ENCODE measurements at regions not wholly inside any gene's neighbourhood (a gene's known extent, or its start where the extent isn't known, plus 50 kb on each side); places are given as distances from the start of the nearest gene placed in this dataset.
"Not testable (repeated sequence)": the region's sequence is repeated elsewhere in the genome, so short reads cannot be mapped to it uniquely, and the experiment has no call there.

- DNase-seq (ENCODE audit: low read depth, low spot score) = no peak
Observed at GRCh38 chr10:33709008-33709753, 374.7 kb upstream of the NRP1 start.

GRCh38 chr10:33708561-33708960, 374.1 kb upstream of the NRP1 start:
- no peak for DNase-seq (ENCODE audit: low read depth, low spot score)

- no peak for DNase-seq (ENCODE audit: low read depth, low spot score)
Observed at GRCh38 chr10:33706746-33707145, 372.3 kb upstream of the NRP1 start.

GRCh38 chr10:33706191-33706590, 371.7 kb upstream of the NRP1 start:
- DNase-seq (ENCODE audit: low read depth, low spot score) = no peak

GRCh38 chr10:33704214-33704830, 369.9 kb upstream of the NRP1 start:
- DNase-seq (ENCODE audit: low read depth, low spot score) = no peak

GRCh38 chr10:33703501-33704213, 369.2 kb upstream of the NRP1 start:
- DNase-seq (ENCODE audit: low read depth, low spot score) = no peak

- no peak for DNase-seq (ENCODE audit: low read depth, low spot score)
Observed at GRCh38 chr10:33698033-33698432, 363.6 kb upstream of the NRP1 start.

- DNase-seq (ENCODE audit: low read depth, low spot score) = no peak
Observed at GRCh38 chr10:33697016-33697415, 362.5 kb upstream of the NRP1 start.

GRCh38 chr10:33695536-33695935, 361.1 kb upstream of the NRP1 start:
- DNase-seq (ENCODE audit: low read depth, low spot score) = no peak

- DNase-seq (ENCODE audit: low read depth, low spot score) = not testable (repeated sequence)
Observed at GRCh38 chr10:33690536-33690935, 356.1 kb upstream of the NRP1 start.

- DNase-seq (ENCODE audit: low read depth, low spot score) = no peak
Observed at GRCh38 chr10:33688506-33688905, 354.0 kb upstream of the NRP1 start.

- DNase-seq (ENCODE audit: low read depth, low spot score) = no peak
Observed at GRCh38 chr10:33684211-33684611, 349.7 kb upstream of the NRP1 start.

- no peak for DNase-seq (ENCODE audit: low read depth, low spot score)
Observed at GRCh38 chr10:33681595-33681994, 347.1 kb upstream of the NRP1 start.

- DNase-seq (ENCODE audit: low read depth, low spot score) = no peak
Observed at GRCh38 chr10:33680036-33680435, 345.6 kb upstream of the NRP1 start.

GRCh38 chr10:33676606-33677339, 342.3 kb upstream of the NRP1 start:
- no peak for DNase-seq (ENCODE audit: low read depth, low spot score)

GRCh38 chr10:33674986-33675599, 340.6 kb upstream of the NRP1 start:
- DNase-seq (ENCODE audit: low read depth, low spot score) = peak; percentile 26

GRCh38 chr10:33674491-33674890, 340.0 kb upstream of the NRP1 start:
- no peak for DNase-seq (ENCODE audit: low read depth, low spot score)

GRCh38 chr10:33673839-33674415, 339.5 kb upstream of the NRP1 start:
- DNase-seq (ENCODE audit: low read depth, low spot score) = no peak

- DNase-seq (ENCODE audit: low read depth, low spot score) = no peak
Observed at GRCh38 chr10:33669904-33670303, 335.4 kb upstream of the NRP1 start.

- DNase-seq (ENCODE audit: low read depth, low spot score) = no peak
Observed at GRCh38 chr10:33666686-33667480, 332.4 kb upstream of the NRP1 start.
